HG02610 (cell line): ENCODE measurements at regions not wholly inside any gene's neighbourhood (a gene's known extent, or its start where the extent isn't known, plus 50 kb on each side); places are given as distances from the start of the nearest gene placed in this dataset.
"Not testable (repeated sequence)": the region's sequence is repeated elsewhere in the genome, so short reads cannot be mapped to it uniquely, and the experiment has no call there.

Experiments used
- ATAC-seq: cut with Tn5 transposase; IDR thresholded peaks from one replicate; pipeline ENCODE4 v1.9.1; 2021; ENCODE audit warnings: mild to moderate bottlenecking, moderate library complexity; ENCODE audit not compliant: unreplicated experiment

DNA sequence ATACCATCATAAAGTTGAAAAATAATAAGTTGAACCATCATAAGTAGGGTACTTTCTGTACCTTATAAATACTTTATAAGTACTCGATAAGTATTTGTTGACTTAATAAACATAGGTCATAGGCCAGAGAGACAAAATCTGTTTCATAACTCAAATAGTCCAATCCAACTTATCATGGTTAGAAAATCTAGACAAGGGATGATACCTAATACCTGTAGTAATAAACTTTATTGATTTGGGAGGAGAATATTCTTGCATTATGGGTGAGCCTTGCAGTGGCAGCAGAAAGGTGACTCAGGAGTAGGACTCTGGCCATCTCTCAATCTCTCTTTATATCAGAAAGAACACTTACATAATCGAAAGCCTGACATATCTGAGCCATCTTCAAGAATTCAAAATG lies 466.8 kb upstream of the GRIN3A start:
- no peak for ATAC-seq

DNA sequence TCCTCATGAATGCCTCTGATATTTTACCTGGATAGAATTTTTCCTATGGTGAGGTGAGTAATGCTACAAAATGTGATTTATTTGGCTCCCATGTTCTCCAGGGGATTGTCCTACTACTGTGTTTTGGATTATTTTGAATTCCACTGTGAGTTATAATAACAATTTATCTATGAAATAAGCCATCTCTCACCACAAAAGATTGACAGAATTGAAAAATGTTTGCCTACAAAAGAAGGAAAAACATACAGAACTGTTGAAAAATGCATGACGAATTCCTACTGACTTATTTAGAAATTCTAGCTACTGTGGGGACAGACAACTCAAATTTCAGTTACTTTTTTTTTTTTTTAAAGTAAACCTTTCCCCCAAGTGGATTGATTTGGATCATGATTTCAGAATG lies 463.7 kb upstream of the GRIN3A start:
- ATAC-seq = no peak

DNA sequence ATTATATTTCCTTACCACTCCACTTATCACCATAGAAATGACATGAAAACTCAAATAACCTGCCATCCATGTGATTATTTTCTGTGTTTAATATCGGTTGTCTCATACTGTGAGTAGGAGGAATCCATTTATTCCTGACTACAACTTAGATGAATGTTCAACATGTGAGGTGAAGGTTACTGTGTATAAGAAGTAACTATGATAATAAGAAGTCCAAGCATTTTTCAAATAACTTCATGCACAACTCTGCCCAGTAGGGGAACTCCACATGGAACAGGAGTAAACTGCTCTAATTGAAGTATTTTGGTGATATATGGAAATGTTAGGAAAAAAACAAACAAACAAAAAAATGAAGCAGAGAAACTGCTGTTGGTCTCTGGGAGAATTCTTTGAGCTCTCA lies 447.5 kb upstream of the GRIN3A start:
- no peak for ATAC-seq

DNA sequence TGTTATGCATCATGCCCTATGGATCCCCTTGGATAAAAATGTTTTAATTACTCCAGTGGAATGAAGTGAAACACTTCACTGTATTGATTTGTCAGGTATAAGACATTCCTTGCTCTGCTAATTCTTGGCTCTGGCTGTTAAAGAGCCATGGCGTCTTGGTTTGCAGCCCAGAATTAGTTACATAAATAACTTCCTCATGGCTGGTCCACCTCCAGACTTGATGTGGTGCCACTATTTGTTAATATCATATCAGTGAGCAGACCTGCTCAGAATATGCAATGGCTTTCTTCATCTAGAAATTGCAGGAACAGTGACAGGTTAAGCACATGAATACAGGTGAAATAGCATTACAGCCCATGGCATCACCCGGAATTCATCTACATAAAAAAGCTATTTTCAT lies 446.9 kb upstream of the GRIN3A start:
- ATAC-seq = no peak

DNA sequence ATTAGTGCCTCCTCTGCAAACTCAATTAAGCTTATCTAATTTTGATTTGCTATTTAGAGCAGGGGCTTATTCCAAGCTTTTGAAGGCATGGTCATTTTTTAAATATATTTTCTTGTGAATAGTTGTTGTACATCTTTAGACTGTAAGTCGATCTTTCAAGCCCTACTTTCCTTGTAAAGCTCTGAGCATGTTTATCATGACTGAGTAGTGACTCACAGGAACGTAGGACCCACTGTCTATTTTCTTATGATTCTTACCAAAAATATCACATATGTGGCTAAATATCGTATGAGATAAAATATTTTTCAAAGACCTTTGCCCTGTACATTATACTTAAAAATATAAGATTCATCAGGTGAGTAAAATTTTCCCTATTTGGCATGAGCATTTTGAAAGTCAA lies 440.4 kb upstream of the GRIN3A start:
- ATAC-seq = no peak

DNA sequence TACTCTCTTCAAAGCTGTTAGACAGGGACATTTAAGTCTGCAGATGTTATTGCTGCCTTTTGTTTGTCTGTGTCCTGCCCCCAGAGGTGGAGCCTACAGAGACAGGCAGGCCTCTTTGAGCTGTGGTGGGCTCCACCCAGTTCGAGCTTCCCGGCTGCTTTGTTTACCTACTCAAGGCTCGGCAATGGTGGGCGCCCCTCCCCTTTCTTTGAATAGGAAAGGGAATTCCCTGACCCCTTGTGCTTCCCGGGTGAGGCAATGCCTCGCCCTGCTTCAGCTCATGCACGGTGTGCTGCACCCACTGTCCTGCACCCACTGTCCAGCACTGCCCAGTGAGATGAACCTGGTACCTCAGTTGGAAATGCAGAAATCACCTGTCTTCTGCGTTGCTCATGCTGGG lies 435.8 kb upstream of the GRIN3A start:
- not testable (repeated sequence) for ATAC-seq

DNA sequence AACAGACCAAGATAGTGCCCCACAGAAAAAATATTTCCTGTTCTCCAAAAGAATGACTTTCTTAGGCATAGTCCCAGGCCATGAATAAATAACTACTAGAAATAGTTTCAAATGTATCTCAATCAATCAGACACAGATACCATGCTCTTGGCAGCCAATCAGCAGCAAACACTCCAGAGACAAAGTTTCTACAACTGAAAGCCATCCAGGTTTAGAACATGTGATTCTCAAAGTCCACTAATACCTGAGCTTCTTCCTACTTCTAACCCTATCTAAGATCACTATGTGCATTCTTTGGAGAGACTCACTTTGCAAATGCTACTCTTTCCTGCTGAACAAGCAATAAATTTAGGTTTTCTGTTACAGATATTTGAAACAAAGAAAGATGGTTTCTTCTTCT lies 425.8 kb upstream of the GRIN3A start:
- ATAC-seq = no peak

DNA sequence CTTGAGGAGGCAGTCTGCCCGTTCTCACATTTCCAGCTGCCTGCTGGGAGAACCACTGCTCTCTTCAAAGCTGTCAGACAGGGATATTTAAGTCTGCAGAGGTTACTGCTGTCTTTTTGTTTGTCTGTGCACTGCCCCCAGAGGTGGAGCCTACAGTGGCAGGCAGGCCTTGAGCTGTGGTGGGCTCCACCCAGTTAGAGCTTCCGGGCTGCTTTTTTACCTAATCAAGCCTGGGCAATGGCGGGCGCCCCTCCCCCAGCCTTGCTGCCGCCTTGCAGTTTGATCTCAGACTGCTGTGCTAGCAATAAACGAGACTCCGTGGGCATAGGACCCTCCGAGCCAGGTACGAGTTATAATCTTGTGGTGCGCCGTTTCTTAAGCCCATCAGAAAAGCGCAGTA lies 414.6 kb upstream of the GRIN3A start:
- ATAC-seq = not testable (repeated sequence)

DNA sequence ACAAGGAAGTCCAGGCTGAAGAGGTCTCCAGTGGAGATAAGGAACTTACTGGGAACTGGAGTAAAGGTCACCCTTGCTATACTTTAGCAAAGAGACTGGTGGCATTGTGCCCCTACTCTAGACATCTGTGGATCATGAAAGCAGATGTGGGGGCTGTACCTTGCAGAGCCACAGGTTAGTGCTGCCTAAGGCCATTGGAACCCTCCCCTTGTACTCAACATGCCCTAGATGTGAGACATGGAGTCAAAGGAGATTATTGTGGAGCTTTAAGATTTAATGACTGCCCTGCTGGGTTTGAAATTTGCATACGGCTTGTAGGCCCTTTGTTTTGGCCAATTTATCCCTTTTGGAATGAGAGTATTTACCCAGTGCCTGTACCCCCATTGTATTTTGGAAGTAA lies 397.3 kb upstream of the GRIN3A start:
- no peak for ATAC-seq

DNA sequence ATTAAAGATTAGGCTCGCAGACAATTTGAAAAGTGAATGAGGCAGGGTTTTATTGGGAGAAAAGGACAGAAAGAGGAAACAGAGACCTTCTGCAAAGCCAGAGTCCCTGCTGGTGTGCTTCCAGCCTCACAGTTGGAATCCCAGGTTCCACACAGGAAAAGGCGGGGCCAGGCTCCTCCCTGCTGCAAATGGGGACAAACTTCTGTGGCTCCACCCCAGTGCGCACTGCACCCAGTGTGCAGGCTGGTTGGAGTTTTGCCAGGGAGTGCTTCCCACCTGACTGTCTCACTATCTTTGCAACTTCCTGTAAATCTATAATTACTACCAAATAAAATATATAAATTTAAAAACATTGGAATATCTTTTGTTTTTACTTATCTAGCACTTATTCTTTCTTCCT lies 386.0 kb upstream of the GRIN3A start:
- no peak for ATAC-seq

DNA sequence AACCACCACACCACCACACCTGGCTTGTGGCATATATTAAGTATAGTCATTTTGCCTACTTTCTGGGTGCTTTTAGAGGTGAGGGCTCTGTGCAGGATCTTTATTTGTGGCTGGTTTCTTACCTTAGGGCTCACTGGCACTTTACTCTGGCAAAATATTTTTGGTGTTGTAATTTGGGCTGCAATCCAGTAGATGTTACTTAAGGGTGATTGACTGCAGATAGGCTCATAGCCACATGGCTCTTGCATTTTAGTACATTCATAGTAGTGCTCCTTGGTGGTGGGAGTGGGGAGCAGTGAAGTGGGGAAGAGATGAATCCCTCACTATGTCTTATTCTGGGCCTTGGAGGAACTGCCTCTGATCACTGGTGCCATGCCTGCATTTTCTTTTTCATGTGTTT lies 376.1 kb upstream of the GRIN3A start:
- no peak for ATAC-seq

DNA sequence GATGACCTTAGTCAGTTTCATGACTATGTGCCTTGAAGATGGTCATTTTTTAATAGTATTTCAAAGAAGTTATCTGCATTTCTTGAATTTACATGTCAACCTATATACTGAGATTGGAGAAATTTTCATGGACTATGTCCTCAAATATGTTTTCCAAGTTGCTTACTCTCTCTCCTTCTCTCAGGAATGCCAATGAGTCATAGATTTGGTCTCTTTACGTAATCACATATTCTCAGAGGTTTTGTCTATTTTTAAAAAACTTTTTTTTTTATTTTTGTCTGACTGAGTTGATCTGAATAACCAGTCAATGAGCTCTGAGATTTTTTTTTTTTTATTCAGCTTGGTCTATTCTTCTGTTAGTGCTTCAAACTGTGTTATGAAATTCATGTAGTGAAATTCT lies 374.7 kb upstream of the GRIN3A start:
- no peak for ATAC-seq

DNA sequence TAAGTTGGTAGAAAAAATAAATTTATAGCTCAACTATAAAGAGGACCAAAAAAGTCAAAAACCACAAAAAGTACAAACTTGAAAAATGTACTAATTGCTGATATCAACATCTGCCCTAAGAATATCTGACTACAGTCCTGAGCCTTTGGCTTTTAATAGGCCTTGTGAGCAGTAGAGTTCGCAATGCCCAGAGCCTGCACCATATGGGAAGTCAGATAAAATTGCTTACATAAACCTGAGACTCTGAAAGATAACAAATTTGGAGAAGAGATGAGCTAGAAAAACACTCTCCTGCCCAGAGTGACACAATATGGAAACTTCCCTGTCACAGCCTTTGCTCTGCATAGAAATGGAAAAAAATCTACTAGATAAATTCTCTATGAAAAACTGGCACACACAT lies 368.0 kb upstream of the GRIN3A start:
- no peak for ATAC-seq

DNA sequence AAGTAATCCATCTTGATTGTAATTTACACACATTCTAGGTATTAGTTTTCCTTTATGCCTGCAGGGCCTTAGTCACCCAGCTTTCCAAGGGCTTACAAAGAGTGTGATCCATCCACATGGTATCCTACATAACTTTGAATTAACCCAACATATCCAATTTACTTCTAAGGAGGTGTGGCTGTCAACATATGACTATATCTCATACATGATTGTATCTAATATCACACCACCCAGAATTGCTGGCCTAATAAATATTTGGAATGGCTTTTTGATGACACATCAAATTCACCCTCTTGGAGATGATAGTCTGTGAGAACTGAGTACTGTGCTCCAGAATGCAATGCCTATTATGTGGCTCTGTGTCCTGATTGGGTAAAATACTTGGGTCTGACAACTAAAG lies 363.3 kb upstream of the GRIN3A start:
- no peak for ATAC-seq

DNA sequence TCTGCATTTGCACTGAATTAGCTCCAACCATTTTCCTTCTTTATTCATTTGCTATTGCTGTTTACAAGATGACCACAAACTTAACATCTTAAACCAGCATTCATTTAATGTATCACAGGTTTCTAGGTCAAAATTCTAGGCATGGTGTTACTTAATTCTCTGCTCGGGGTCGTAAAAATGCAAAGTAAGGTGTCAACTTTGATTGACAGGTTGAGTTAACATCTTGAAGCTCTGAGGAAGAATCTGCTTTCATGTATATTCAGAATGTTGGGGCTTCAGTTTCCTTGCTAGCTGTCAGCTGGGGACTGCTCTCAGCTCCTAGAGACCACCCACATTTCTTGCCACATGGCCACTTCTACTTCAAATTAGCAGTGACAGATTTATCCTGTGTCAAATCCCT lies 348.7 kb upstream of the GRIN3A start:
- no peak for ATAC-seq

DNA sequence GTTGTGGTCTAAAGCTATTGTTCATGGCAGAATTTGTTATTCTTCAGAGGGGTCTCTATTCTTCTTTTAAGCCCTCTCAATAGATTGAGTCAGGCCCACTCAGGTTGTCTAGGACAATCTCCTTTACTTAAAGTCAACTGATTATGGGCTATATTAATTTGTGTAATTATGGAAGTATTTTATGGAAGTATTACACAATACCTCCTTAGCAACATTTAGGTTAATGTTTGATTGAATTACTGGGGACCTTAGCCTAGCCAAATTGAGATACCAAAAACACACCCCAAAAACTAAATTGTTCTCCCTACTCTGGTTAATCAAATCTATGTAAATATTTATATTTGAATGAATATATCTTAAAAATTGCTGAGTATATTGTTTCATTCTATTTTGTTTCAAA lies 347.1 kb upstream of the GRIN3A start:
- no peak for ATAC-seq

DNA sequence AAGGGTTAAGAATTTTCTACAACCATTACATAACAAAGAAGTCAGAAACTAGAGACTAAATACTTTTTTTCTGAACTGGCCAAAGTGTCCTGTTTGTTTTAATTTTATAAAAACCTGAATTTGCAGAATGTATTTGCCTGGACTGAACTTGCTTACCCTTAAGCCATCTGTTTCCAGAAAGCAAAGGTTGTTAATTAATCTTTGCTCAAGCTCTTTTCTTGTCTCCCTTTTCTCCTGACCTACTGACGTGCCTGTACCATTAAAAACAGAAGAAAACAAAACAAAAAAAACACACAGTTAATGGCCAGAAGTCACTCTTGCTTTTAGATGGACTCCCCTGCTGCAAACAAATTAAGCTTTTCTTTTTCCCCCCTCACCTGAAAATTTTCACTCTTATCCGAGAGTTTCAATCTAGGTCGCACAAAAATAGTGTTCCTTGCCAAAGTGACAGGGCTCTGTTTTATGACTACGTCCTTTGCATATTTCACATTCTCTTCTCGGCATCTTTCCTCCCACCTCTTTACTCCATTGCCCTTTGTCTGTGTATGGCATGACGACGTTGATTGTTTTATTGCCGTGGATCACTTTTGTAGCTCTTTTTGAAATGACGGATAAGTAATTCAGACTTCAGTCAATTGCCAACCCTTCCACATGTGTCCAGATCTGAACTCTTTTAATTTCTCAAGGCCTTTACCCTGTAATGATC lies 333.8 kb upstream of the GRIN3A start:
- no peak for ATAC-seq

DNA sequence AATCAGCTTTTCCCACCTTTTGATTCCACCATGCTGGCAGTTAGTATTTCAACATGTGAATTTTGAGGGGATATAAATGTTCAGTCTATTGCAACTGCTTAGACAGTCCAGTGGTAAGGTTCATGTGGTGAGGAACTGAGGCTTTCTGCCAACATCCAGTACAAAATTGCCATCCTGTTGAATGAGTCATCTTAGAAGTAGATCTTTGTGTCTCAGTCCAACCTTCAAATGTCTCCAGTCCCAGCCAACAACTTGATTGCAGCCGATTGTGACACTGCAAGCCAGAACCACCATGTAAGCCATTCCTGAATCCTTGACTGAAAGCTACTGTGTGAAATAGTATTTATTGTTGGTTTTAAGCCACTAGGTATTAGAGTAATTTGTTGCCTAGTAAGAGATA lies 331.5 kb upstream of the GRIN3A start:
- no peak for ATAC-seq

DNA sequence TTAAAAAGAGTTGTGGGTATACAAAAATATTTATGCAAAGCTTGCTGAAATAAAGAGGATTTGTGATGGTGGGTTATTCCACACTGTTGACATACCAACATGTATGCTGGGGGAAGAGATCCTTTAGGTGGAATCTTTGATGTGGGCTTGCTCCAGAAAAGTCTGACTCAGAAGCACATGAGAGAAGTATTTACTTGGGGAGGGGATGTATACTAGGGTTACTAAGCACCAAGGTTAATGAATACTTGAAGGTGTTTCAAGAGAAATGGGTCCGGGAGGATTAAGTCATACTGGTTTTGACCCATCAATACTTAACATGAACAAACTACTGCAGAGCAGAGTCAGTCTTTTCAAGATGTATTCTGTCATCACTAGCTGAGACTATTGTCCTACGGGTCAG lies 316.4 kb upstream of the GRIN3A start:
- ATAC-seq = no peak

DNA sequence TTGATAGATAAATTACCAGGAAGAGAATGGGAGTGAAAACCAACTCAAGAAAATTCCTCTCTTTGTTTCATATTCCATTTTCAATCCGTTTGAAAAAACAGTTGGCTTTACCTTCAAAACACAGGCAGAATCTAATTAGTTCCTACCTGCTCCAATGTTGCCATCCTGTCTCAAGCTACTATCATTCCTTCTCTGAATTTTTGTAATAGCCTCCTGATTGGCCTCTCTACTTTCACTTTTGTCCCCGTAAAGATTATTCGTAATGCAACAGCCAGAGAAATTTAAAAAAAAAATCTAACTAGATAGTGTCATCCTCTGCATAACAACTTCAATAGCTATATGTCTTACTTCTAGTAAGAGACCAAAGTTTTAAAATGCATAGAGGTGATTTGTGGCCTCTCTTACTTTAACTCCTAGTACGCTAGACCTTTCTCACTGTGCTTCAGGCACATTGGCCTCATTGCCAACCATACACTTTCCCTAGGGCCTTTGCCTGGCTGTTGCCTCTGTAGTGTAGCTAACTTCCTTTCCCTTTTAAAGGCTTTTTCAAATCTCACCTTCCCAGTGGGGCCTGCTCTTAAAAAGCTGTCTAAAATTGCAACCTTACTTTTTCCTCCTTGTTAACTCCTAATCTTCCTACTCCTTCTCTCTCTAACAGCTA lies 311.3 kb upstream of the GRIN3A start:
- no peak for ATAC-seq

DNA sequence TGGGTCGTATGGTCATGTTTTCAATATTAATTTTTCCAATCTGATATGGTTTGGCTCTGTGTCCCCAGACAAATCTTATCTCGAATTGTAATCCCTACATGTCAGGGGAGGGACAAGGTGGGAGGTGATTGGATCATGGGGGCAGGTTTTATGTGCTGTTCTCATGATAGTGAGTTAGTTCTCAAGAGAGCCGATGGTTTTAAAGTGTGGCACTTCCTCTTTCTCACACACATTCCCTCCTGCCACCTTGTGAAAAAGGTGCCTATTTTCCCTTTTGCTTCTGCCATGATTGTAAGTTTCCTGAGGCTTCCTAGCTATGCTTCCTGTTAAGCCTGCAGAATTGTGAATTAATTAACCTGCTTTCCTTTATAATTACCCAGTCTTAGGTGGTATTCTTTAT lies 309.1 kb upstream of the GRIN3A start:
- no peak for ATAC-seq

DNA sequence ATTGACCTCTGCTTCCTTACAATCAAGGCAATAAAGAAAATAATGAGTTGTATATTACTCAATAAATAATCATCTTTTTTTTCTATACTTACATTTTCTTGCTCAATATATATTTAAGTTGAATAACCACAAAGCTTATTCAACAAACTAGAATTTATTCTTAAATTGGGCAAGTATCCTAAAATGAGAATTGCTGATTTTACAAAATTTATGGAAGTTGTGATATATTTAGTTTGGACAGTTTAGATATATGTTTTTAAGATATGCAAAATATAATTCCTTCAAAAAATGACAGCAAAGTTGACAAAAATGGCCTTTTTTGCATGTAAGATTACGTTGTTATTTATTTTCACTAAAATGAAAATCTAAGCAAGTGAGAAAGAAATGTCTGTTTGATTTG lies 305.7 kb upstream of the GRIN3A start:
- no peak for ATAC-seq

DNA sequence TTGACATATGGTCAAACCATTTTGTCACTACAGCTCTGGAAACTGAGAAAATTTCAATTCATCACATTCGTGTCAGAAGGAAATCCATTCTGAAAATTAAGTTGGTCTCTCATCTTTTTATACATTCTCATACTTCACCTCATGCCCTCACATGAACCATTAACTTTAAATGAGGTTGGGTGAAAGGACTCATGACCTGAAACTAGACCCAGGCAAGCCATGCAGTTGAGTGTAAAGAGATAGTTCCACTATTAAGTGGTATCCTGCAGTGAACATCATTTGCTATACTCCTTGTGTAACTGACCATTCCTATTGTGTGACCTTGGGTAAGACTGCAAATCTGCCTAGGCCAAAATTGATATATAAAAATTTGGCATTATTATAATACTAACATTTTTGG lies 299.6 kb upstream of the GRIN3A start:
- ATAC-seq = no peak
